HepG2 (cell line): ENCODE measurements at regions not wholly inside any gene's neighbourhood (a gene's known extent, or its start where the extent isn't known, plus 50 kb on each side); places are given as distances from the start of the nearest gene placed in this dataset.

Experiments used
- ATAC-seq: fragments of 200-7000 bp; cut with Tn5 transposase; 3 replicates; pipeline ENCODE4 v1.9.1; 2020; ENCODE audit warnings: mild to moderate bottlenecking, moderate library complexity
- BruUV-seq: library from RNA; stranded (reverse); fragments of 400-500 nt; replicated peaks from 2 replicates; lab custom pipeline; 2021; lab: Mats Ljungman, UMichigan
- CTCF ChIA-PET: fragments of 300-600 bp; formaldehyde crosslinking; extraction: SDS; loops from one replicate; lab custom pipeline; 2021; ENCODE audit warnings: low total read pairs, inconsistent platforms, low intra/inter-chr PET ratio; lab: Yijun Ruan, JAX
- POLR2A ChIA-PET: fragments of 350-600 bp; sonication (Branson Sonifier 250); formaldehyde crosslinking; loops from one replicate; lab custom pipeline; 2020; ENCODE audit warnings: antibody characterized with exemption, inconsistent platforms; lab: Yijun Ruan, JAX
- DNase-seq: peaks from one replicate; pipeline ENCODE4 v3.0.0-alpha.2; 2015; ENCODE audit warnings: low spot score
- FAIRE-seq: peaks from 3 replicates; lab custom pipeline; 2011; peaks lifted over from hg19 to GRCh38; lab: Jason Lieb, UNC
- H2AFZ ChIP-seq: one replicate; pipeline ENCODE4 v1.6.1; 2011; ENCODE audit warnings: low read length, inconsistent platforms
- H3K27ac ChIP-seq: fragments of 300-600 bp; 3 replicates; pipeline ENCODE4 v1.8.0; 2011; ENCODE audit warnings: mixed run types, mild to moderate bottlenecking, mixed read lengths, low read length, inconsistent platforms; ENCODE audit not compliant: insufficient read depth; ENCODE audit errors: extremely low read length
- H3K27me3 ChIP-seq, 2 experiments: fragments of 200-600 bp in 1 of 2; 2 replicates in 1 of 2; 3 replicates in 1 of 2; pipeline versions ENCODE4 v1.6.0 to v1.8.0; 2011; ENCODE audit warnings: low read length in 2 of 2, mild to moderate bottlenecking in 2 of 2, moderate library complexity in 2 of 2, inconsistent platforms in 1 of 2; ENCODE audit not compliant: insufficient read depth in 2 of 2, control insufficient read depth in 1 of 2
- H3K36me3 ChIP-seq, 2 experiments: fragments of 200-600 bp in 1 of 2; replicated peaks in 1 of 2; 2 replicates in 1 of 2; 3 replicates in 1 of 2; pipeline versions ENCODE4 v1.5.1 to v1.8.0; 2011; ENCODE audit warnings: low read length in 2 of 2, inconsistent platforms in 1 of 2; ENCODE audit not compliant: insufficient read depth in 2 of 2, control insufficient read depth in 1 of 2
- H3K4me1 ChIP-seq: 2 replicates; pipeline ENCODE4 v1.5.1; 2012; ENCODE audit warnings: low read length, inconsistent platforms; ENCODE audit not compliant: insufficient read depth
- H3K4me2 ChIP-seq: 2 replicates; pipeline ENCODE4 v1.6.0; 2011; ENCODE audit warnings: low read depth, low read length, inconsistent platforms
- H3K4me3 ChIP-seq, 3 experiments: fragments of 200-600 bp in 1 of 3; sonication (generic), shearing (Covaris generic) in 1 of 3; replicated peaks in 1 of 3; 2 replicates each; pipeline ENCODE4 v1.5.1; 2011 to 2016; ENCODE audit warnings: low read length in 3 of 3, inconsistent platforms in 2 of 3, low read depth in 2 of 3, mild to moderate bottlenecking in 2 of 3, control low read depth in 1 of 3, mixed read lengths in 1 of 3; ENCODE audit not compliant: insufficient read depth in 1 of 3
- H3K79me2 ChIP-seq: one replicate; pipeline ENCODE4 v1.6.1; 2011; ENCODE audit warnings: low read length, inconsistent platforms; ENCODE audit not compliant: insufficient read depth
- H3K9ac ChIP-seq: 2 replicates; pipeline ENCODE4 v1.6.0; 2011; ENCODE audit warnings: mild to moderate bottlenecking, low read depth, low read length, inconsistent platforms; ENCODE audit not compliant: insufficient read depth
- H3K9me3 ChIP-seq: 2 replicates; pipeline ENCODE4 v1.5.1; 2012; ENCODE audit warnings: mild to moderate bottlenecking, low read length
- H4K20me1 ChIP-seq: 2 replicates; pipeline ENCODE4 v1.6.0; 2011; ENCODE audit warnings: inconsistent platforms, mild to moderate bottlenecking, low read length, moderate library complexity; ENCODE audit not compliant: insufficient read depth
- CEBPG ChIP-seq: IDR thresholded peaks from 2 replicates; pipeline ENCODE4 v1.6.1; 2016
- NAIF1 ChIP-seq: sonication (generic); formaldehyde crosslinking; IDR thresholded peaks from 2 replicates; pipeline ENCODE4 v1.5.0; 2020; ENCODE audit warnings: mild to moderate bottlenecking, missing genetic modification reagents, borderline replicate concordance
- NCOA2 ChIP-seq: sonication (generic); formaldehyde crosslinking; IDR thresholded peaks from 2 replicates; pipeline ENCODE4 v1.8.0; 2022; ENCODE audit warnings: inconsistent platforms
- ZFP36L2 ChIP-seq: sonication (generic); formaldehyde crosslinking; IDR thresholded peaks from 2 replicates; pipeline ENCODE4 v1.4.0; 2020; ENCODE audit warnings: missing genetic modification reagents
- ZNF564 ChIP-seq: sonication (generic); formaldehyde crosslinking; IDR thresholded peaks from 2 replicates; pipeline ENCODE4 v1.8.1; 2023; ENCODE audit warnings: mild to moderate bottlenecking, missing genetic modification reagents
- ZNF747 ChIP-seq: sonication (generic); formaldehyde crosslinking; IDR thresholded peaks from 2 replicates; pipeline ENCODE4 v1.8.1; 2023; ENCODE audit warnings: missing genetic modification reagents, mild to moderate bottlenecking, borderline replicate concordance
- ZNF891 ChIP-seq: sonication (generic); formaldehyde crosslinking; IDR thresholded peaks from 2 replicates; pipeline ENCODE4 v1.5.0; 2020; ENCODE audit warnings: mild to moderate bottlenecking, missing genetic modification reagents
- in situ Hi-C: cut with HindIII; loops from 2 replicates; pipeline ENCODE4 v1.10.0; 2017; ENCODE audit warnings: low pct_unique_long_range_greater_than_20kb; ENCODE audit not compliant: extremely low pct_ligation_motif_present
- intact Hi-C: fragments of 100-400 bp; cut with micrococcal nuclease; formaldehyde crosslinking; loops from one replicate; pipeline ENCODE4 v1.10.0; 2022; ENCODE audit not compliant: unreplicated experiment
- TF ChIP-seq, protein P1 (sequence below), 2 experiments: sonication (generic) in 1 of 2; formaldehyde crosslinking in 1 of 2; IDR thresholded peaks; 2 replicates each; pipeline versions ENCODE4 v1.4.0 to v1.6.1; 2016 to 2020; ENCODE audit warnings: borderline replicate concordance in 1 of 2, low read depth in 1 of 2, mild to moderate bottlenecking in 1 of 2, missing genetic modification reagents in 1 of 2
- TF ChIP-seq, protein P2 (sequence below): sonication (generic); formaldehyde crosslinking; IDR thresholded peaks from 2 replicates; pipeline ENCODE4 v1.5.0; 2020; ENCODE audit warnings: missing genetic modification reagents
- TF ChIP-seq, protein P3 (sequence below): sonication (generic); formaldehyde crosslinking; IDR thresholded peaks from 2 replicates; pipeline ENCODE4 v1.4.0; 2020; ENCODE audit warnings: missing genetic modification reagents
- TF ChIP-seq, protein P4 (sequence below): sonication (generic); formaldehyde crosslinking; IDR thresholded peaks from 2 replicates; pipeline ENCODE4 v1.8.0; 2022; ENCODE audit warnings: missing genetic modification reagents, mild to moderate bottlenecking, inconsistent platforms, borderline replicate concordance
- TF ChIP-seq, protein P5 (sequence below): sonication (generic); formaldehyde crosslinking; IDR thresholded peaks from 2 replicates; pipeline ENCODE4 v1.5.0; 2020; ENCODE audit warnings: missing genetic modification reagents
- TF ChIP-seq, protein P6 (sequence below): IDR thresholded peaks from 2 replicates; pipeline ENCODE4 v1.6.1; 2012; ENCODE audit warnings: low read depth, low read length, improper control_type of control experiment

DNA sequence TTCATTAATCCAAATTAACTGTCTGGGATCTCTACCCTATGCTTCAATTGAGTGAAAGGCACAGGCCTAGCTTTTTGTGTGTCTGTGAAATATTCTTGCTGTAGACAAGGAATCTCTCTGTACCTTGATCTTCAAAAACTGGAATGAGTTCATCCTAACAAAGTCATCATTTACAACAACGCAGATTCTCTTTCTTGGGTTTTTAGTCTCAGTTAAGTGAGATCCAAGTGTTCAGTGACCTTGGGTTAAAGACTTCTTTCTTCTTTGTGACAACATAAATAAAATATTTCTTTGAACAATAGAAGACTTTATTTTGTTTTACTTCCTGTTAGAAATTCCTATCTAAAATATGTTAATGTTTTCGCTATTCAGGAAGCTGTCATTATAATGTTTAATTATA lies 192.2 kb upstream of the LMNTD1 start (continued):
- TF ChIP-seq, protein P1, sequence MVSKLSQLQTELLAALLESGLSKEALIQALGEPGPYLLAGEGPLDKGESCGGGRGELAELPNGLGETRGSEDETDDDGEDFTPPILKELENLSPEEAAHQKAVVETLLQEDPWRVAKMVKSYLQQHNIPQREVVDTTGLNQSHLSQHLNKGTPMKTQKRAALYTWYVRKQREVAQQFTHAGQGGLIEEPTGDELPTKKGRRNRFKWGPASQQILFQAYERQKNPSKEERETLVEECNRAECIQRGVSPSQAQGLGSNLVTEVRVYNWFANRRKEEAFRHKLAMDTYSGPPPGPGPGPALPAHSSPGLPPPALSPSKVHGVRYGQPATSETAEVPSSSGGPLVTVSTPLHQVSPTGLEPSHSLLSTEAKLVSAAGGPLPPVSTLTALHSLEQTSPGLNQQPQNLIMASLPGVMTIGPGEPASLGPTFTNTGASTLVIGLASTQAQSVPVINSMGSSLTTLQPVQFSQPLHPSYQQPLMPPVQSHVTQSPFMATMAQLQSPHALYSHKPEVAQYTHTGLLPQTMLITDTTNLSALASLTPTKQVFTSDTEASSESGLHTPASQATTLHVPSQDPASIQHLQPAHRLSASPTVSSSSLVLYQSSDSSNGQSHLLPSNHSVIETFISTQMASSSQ (IDR thresholded peaks at IDR 0.05; ENCODE audit: low read depth) = no peak
- TF ChIP-seq, protein P1 (CRISPR knock-in tag; IDR thresholded peaks at IDR 0.05; ENCODE audit: borderline replicate concordance) = no peak
- TF ChIP-seq, protein P2, sequence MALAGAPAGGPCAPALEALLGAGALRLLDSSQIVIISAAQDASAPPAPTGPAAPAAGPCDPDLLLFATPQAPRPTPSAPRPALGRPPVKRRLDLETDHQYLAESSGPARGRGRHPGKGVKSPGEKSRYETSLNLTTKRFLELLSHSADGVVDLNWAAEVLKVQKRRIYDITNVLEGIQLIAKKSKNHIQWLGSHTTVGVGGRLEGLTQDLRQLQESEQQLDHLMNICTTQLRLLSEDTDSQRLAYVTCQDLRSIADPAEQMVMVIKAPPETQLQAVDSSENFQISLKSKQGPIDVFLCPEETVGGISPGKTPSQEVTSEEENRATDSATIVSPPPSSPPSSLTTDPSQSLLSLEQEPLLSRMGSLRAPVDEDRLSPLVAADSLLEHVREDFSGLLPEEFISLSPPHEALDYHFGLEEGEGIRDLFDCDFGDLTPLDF (CRISPR knock-in tag) = no peak
- TF ChIP-seq NCOA2 (CRISPR knock-in tag) (no peak), NAIF1 (CRISPR knock-in tag) (no peak), CEBPG (no peak)
- TF ChIP-seq, all 625 proteins: peak for 0

DNA sequence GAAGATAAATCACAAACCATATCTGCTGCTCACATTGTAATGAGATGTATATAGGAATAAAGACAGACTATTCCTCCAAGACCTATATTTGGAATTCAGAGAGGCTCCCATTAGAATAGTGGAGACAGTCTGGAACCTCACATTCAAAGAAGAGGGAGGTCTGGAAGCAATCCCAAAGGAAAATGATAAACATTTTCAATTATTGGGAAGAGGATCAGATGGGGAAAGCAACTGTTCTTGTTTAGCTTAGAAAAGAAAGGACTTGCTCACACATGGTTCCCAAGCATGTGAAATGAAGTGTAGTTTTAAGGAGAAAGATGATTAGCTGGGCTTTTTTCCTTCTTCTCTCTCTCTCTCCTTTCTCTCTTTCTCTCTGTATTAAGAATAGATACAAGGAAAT lies 193.0 kb upstream of the LMNTD1 start:
- POLR2A ChIA-PET = no interaction called here
- Histone ChIP-seq H3K4me2 (no peak overlapping the region), H3K79me2 (no peaks in the 10 kb centered on the region), H3K4me3 (no peak overlapping the region), H3K4me1 (no peaks in the 10 kb centered on the region), H3K36me3 (no peaks in the 10 kb centered on the region), H3K9ac (no peak overlapping the region), H4K20me1 (no peaks in the 10 kb centered on the region), H3K27ac (no peak overlapping the region), H2AFZ (no peak overlapping the region), H3K9me3 (no peaks in the 10 kb centered on the region), H3K27me3 (no peaks in the 10 kb centered on the region)
- FAIRE-seq (no peak), ATAC-seq (no peak), DNase-seq (no peak)
- in situ Hi-C loops (no loop called here), intact Hi-C loops (no loop called here)
- no TSS peak for BruUV-seq
- CTCF ChIA-PET = no interaction called here
- TF ChIP-seq, protein P3, sequence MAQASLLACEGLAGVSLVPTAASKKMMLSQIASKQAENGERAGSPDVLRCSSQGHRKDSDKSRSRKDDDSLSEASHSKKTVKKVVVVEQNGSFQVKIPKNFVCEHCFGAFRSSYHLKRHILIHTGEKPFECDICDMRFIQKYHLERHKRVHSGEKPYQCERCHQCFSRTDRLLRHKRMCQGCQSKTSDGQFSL = no peak
- no peak for TF ChIP-seq ZNF891
- TF ChIP-seq, protein P4, sequence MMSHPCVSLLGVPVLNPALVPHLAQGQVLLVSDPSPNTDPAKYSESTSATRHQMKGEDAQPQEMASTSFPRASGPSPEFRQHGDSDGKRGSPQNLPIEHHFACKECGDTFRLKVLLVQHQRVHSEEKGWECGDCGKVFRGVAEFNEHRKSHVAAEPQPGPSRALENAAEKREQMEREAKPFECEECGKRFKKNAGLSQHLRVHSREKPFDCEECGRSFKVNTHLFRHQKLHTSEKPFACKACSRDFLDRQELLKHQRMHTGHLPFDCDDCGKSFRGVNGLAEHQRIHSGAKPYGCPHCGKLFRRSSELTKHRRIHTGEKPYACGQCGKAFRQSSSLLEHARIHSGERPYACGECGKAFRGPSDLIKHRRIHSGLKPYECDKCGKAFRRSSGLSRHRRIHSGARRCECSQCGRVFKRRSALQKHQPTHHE (CRISPR knock-in tag) = no peak
- TF ChIP-seq ZFP36L2 = no peak
- TF ChIP-seq, protein P5, sequence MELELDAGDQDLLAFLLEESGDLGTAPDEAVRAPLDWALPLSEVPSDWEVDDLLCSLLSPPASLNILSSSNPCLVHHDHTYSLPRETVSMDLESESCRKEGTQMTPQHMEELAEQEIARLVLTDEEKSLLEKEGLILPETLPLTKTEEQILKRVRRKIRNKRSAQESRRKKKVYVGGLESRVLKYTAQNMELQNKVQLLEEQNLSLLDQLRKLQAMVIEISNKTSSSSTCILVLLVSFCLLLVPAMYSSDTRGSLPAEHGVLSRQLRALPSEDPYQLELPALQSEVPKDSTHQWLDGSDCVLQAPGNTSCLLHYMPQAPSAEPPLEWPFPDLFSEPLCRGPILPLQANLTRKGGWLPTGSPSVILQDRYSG (CRISPR knock-in tag) = no peak
- TF ChIP-seq, protein P6, sequence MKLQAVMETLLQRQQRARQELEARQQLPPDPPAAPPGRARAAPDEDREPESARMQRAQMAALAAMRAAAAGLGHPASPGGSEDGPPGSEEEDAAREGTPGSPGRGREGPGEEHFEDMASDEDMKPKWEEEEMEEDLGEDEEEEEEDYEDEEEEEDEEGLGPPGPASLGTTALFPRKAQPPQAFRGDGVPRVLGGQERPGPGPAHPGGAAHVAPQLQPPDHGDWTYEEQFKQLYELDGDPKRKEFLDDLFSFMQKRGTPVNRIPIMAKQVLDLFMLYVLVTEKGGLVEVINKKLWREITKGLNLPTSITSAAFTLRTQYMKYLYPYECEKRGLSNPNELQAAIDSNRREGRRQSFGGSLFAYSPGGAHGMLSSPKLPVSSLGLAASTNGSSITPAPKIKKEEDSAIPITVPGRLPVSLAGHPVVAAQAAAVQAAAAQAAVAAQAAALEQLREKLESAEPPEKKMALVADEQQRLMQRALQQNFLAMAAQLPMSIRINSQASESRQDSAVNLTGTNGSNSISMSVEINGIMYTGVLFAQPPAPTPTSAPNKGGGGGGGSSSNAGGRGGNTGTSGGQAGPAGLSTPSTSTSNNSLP = no peak
- no peak for TF ChIP-seq ZNF564
- TF ChIP-seq ZNF747 (CRISPR knock-in tag) = no peak
